HCT116 (cell line): ENCODE measurements at regions not wholly inside any gene's neighbourhood (a gene's known extent, or its start where the extent isn't known, plus 50 kb on each side); places are given as distances from the start of the nearest gene placed in this dataset.

Experiments
- ATAC-seq: fragments of 200-7000 bp; cut with Tn5 transposase; 2 replicates; pipeline ENCODE4 v1.9.1; 2020; ENCODE audit warnings: mild to moderate bottlenecking, moderate library complexity
- BruUV-seq: library from RNA; stranded (reverse); fragments of 400-500 nt; replicated peaks from 2 replicates; lab custom pipeline; 2021; lab: Mats Ljungman, UMichigan
- CTCF ChIA-PET: fragments of 300-600 bp; sonication (Branson Sonifier 250); formaldehyde crosslinking; loops from one replicate; lab custom pipeline; 2021; ENCODE audit warnings: antibody characterized with exemption; lab: Charles Lee
- POLR2A ChIA-PET: fragments of 300-600, 350-600 bp; sonication (Branson Sonifier 250); formaldehyde crosslinking; loops from one replicate; lab custom pipeline; 2021; ENCODE audit warnings: antibody characterized with exemption; lab: Charles Lee
- RAD21 ChIA-PET, 2 experiments: fragments of 300-600 bp; sonication (Branson Sonifier 250); formaldehyde crosslinking; loops; one replicate each; lab custom pipeline; 2023; ENCODE audit warnings: low total read pairs in 2 of 2; ENCODE audit not compliant: uncharacterized antibody in 2 of 2, unreplicated experiment in 2 of 2, low non-redundant PET in 1 of 2; lab: Charles Lee
- DNase-seq: peaks from one replicate; pipeline ENCODE4 v3.0.0-alpha.2; 2010; ENCODE audit warnings: low read depth, low spot score
- H2AFZ ChIP-seq: fragments of 200-600 bp; shearing (Covaris generic), sonication (generic); 2 replicates; pipeline ENCODE4 v1.6.1; 2017; ENCODE audit warnings: low read depth, mixed run types, mixed read lengths, antibody characterized with exemption, low read length; ENCODE audit not compliant: poor library complexity, severe bottlenecking
- H3K27ac ChIP-seq: 2 replicates; pipeline ENCODE4 v1.5.1; 2012; ENCODE audit warnings: low read depth, low read length
- H3K27me3 ChIP-seq: fragments of 200-600 bp; sonication (generic); 2 replicates; pipeline ENCODE4 v1.6.1; 2016; ENCODE audit warnings: mixed run types, low read length, mixed read lengths; ENCODE audit not compliant: insufficient read depth
- H3K36me3 ChIP-seq, 2 experiments: fragments of 200-500 bp in 1 of 2; fragments of 200-600 bp in 1 of 2; sonication (Bioruptor generic) in 1 of 2; sonication (generic) in 1 of 2; 2 replicates each; pipeline versions ENCODE4 v1.5.1 to v1.6.1; 2014 to 2016; ENCODE audit warnings: low read length in 2 of 2, inconsistent platforms in 1 of 2, mixed read lengths in 1 of 2, mixed run types in 1 of 2; ENCODE audit not compliant: insufficient read depth in 2 of 2, control insufficient read depth in 1 of 2
- H3K4me1 ChIP-seq, 2 experiments: fragments of 200-600 bp in 1 of 2; sonication (generic) in 1 of 2; 2 replicates each; pipeline versions ENCODE4 v1.5.1 to v1.6.1; 2012 to 2017; ENCODE audit warnings: low read length in 2 of 2, inconsistent platforms in 1 of 2, mild to moderate bottlenecking in 1 of 2, mixed read lengths in 1 of 2, mixed run types in 1 of 2, moderate library complexity in 1 of 2; ENCODE audit not compliant: insufficient read depth in 2 of 2, control insufficient read depth in 1 of 2
- H3K4me2 ChIP-seq: fragments of 200-600 bp; sonication (generic); 2 replicates; pipeline ENCODE4 v1.6.1; 2017; ENCODE audit warnings: mixed run types, low read length, mixed read lengths
- H3K4me3 ChIP-seq, 2 experiments: fragments of 200-600 bp in 1 of 2; sonication (generic) in 1 of 2; replicated peaks in 1 of 2; 2 replicates each; pipeline ENCODE4 v1.5.1; 2011 to 2016; ENCODE audit warnings: low read length in 2 of 2, control low read depth in 1 of 2, low read depth in 1 of 2, mild to moderate bottlenecking in 1 of 2, mixed read lengths in 1 of 2, mixed run types in 1 of 2
- H3K79me2 ChIP-seq: fragments of 200-600 bp; sonication (generic); 2 replicates; pipeline ENCODE4 v1.6.1; 2017; ENCODE audit warnings: mild to moderate bottlenecking, mixed run types, low read length, moderate library complexity, mixed read lengths; ENCODE audit not compliant: insufficient read depth
- H3K9ac ChIP-seq: fragments of 200-600 bp; sonication (generic); 2 replicates; pipeline ENCODE4 v1.6.1; 2016; ENCODE audit warnings: low read length, mixed read lengths
- H3K9me2 ChIP-seq: fragments of 200-600 bp; sonication (generic), shearing (Covaris generic); 2 replicates; pipeline ENCODE4 v1.6.1; 2017; ENCODE audit warnings: mixed run types, mild to moderate bottlenecking, moderate library complexity; ENCODE audit not compliant: insufficient read depth
- H3K9me3 ChIP-seq, 2 experiments: fragments of 200-500 bp in 1 of 2; fragments of 200-600 bp in 1 of 2; sonication (Bioruptor generic) in 1 of 2; sonication (generic) in 1 of 2; 2 replicates each; pipeline ENCODE4 v1.6.1; 2014 to 2017; ENCODE audit warnings: low read length in 2 of 2, mixed read lengths in 2 of 2, inconsistent platforms in 1 of 2, low read depth in 1 of 2, mild to moderate bottlenecking in 1 of 2, mixed run types in 1 of 2, moderate library complexity in 1 of 2; ENCODE audit not compliant: control insufficient read depth in 1 of 2, insufficient read depth in 1 of 2
- H4K20me1 ChIP-seq: fragments of 200-600 bp; sonication (generic), shearing (Covaris generic); 2 replicates; pipeline ENCODE4 v1.6.1; 2017; ENCODE audit warnings: mixed run types, mild to moderate bottlenecking, moderate library complexity; ENCODE audit not compliant: insufficient read depth
- EZH2phosphoT487 ChIP-seq: fragments of 200-600 bp; IDR thresholded peaks from 2 replicates; pipeline ENCODE4 v1.6.1; 2018; ENCODE audit warnings: antibody characterized with exemption, borderline replicate concordance
- POLR2A ChIP-seq: IDR thresholded peaks from 2 replicates; pipeline ENCODE4 v1.7.0; 2011; ENCODE audit warnings: borderline replicate concordance; ENCODE audit not compliant: insufficient read depth, insufficient read length; ENCODE audit errors: extremely low read depth
- POLR2AphosphoS5 ChIP-seq: IDR thresholded peaks from 2 replicates; pipeline ENCODE4 v1.6.1; 2011; ENCODE audit warnings: mild to moderate bottlenecking, low read depth, low read length, moderate library complexity
- RAD21 ChIP-seq: IDR thresholded peaks from 2 replicates; pipeline ENCODE4 v1.6.1; 2012; ENCODE audit warnings: low read depth, mild to moderate bottlenecking
- SIN3A ChIP-seq: IDR thresholded peaks from 2 replicates; pipeline ENCODE4 v1.6.1; 2012; ENCODE audit warnings: low read depth
- SP1 ChIP-seq: IDR thresholded peaks from 2 replicates; pipeline ENCODE4 v1.6.1; 2012; ENCODE audit warnings: low read depth
- TCF7L2 ChIP-seq: IDR thresholded peaks from 2 replicates; pipeline ENCODE4 v1.7.0; 2011; ENCODE audit warnings: borderline replicate concordance, inconsistent platforms; ENCODE audit not compliant: insufficient read depth, insufficient read length; ENCODE audit errors: extremely low read depth
- YY1 ChIP-seq: IDR thresholded peaks from 2 replicates; pipeline ENCODE4 v1.6.1; 2011; ENCODE audit warnings: low read length, low read depth, moderate library complexity, mild to moderate bottlenecking; ENCODE audit not compliant: insufficient replicate concordance; ENCODE audit errors: extremely low read depth
- intact Hi-C: fragments of 100-400 bp; cut with micrococcal nuclease; formaldehyde crosslinking; loops from 2 replicates; pipeline ENCODE4 v1.10.0; 2022
- TF ChIP-seq, protein P1 (sequence below), 3 experiments: fragments of 200-600 bp in 1 of 3; sonication (generic) in 1 of 3; IDR thresholded peaks in 2 of 3; conservative IDR thresholded peaks in 1 of 3; 2 replicates each; pipeline ENCODE4 v1.5.1; 2012 to 2017; ENCODE audit warnings: low read depth in 2 of 3, low read length in 2 of 3, antibody characterized with exemption in 1 of 3, borderline replicate concordance in 1 of 3, control low read depth in 1 of 3, mild to moderate bottlenecking in 1 of 3, mixed read lengths in 1 of 3, mixed run types in 1 of 3, moderate library complexity in 1 of 3; ENCODE audit not compliant: insufficient read depth in 1 of 3
- TF ChIP-seq, protein P2 (sequence below): IDR thresholded peaks from 2 replicates; pipeline ENCODE4 v1.6.1; 2012
- TF ChIP-seq, protein P3 (sequence below): IDR thresholded peaks from 2 replicates; pipeline ENCODE4 v1.6.1; 2011; ENCODE audit warnings: mild to moderate bottlenecking, low read length, moderate library complexity; ENCODE audit not compliant: insufficient replicate concordance; ENCODE audit errors: extremely low read depth
- TF ChIP-seq, protein P4 (sequence below): IDR thresholded peaks from 2 replicates; pipeline ENCODE4 v1.6.1; 2012

DNA sequence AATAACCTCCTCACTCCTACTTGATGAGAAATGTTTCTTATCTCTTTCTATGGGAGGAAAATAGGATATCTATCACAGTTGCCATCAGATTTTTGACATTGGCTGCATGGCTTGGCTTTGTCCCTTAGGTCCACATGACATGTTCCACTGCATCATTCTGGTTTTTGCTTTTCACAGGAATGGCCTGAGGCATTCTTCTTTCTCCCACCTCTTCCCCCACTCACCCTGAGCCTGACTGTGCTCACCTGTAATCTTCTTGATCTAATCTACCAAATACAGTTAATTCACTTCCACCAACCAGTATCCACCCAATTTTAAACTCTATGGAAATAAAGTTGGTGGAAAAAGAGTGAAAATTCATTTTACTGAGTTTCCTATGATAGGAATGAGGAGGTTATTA is 763.5 kb upstream of the CELF4 start:
- no TSS peak for BruUV-seq
- no peak overlapping the region for H2AFZ ChIP-seq
- peaks cover 0 to 12% of the 10 kb centered on the region in 2 experiments; a peak in 1 of 4 replicates for H3K9me3 ChIP-seq
- POLR2A ChIA-PET = no interaction called here
- no peaks in the 10 kb centered on the region for H3K79me2 ChIP-seq
- no peaks in the 10 kb centered on the region for H3K27me3 ChIP-seq
- RAD21 ChIA-PET = no interaction called here
- H3K9ac ChIP-seq = no peak overlapping the region
- DNase-seq = no peak
- intact Hi-C loops = no loop called here
- no peak overlapping the region for H3K27ac ChIP-seq
- no peaks in the 10 kb centered on the region for H4K20me1 ChIP-seq
- CTCF ChIA-PET = no interaction called here
- no peaks in the 10 kb centered on the region for H3K9me2 ChIP-seq
- no peak overlapping the region for H3K4me2 ChIP-seq
- no peak for TF ChIP-seq RAD21
- no peak for TF ChIP-seq EZH2phosphoT487
- TF ChIP-seq POLR2AphosphoS5 = no peak
- TF ChIP-seq TCF7L2 = no peak
- TF ChIP-seq SP1 = no peak
- TF ChIP-seq, protein P1, sequence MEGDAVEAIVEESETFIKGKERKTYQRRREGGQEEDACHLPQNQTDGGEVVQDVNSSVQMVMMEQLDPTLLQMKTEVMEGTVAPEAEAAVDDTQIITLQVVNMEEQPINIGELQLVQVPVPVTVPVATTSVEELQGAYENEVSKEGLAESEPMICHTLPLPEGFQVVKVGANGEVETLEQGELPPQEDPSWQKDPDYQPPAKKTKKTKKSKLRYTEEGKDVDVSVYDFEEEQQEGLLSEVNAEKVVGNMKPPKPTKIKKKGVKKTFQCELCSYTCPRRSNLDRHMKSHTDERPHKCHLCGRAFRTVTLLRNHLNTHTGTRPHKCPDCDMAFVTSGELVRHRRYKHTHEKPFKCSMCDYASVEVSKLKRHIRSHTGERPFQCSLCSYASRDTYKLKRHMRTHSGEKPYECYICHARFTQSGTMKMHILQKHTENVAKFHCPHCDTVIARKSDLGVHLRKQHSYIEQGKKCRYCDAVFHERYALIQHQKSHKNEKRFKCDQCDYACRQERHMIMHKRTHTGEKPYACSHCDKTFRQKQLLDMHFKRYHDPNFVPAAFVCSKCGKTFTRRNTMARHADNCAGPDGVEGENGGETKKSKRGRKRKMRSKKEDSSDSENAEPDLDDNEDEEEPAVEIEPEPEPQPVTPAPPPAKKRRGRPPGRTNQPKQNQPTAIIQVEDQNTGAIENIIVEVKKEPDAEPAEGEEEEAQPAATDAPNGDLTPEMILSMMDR (IDR thresholded peaks at IDR 0.05 in 2 of 3, conservative IDR thresholded peaks at IDR 0.05 in 1 of 3; ENCODE audit: borderline replicate concordance in 1 of 3, insufficient read depth in 1 of 3, low read depth in 2 of 3, low read length in 2 of 3) = no peak
- H3K36me3 ChIP-seq = no peaks in the 10 kb centered on the region
- ATAC-seq = no peak
- H3K4me1 ChIP-seq = no peaks in the 10 kb centered on the region
- no peak overlapping the region for H3K4me3 ChIP-seq

DNA sequence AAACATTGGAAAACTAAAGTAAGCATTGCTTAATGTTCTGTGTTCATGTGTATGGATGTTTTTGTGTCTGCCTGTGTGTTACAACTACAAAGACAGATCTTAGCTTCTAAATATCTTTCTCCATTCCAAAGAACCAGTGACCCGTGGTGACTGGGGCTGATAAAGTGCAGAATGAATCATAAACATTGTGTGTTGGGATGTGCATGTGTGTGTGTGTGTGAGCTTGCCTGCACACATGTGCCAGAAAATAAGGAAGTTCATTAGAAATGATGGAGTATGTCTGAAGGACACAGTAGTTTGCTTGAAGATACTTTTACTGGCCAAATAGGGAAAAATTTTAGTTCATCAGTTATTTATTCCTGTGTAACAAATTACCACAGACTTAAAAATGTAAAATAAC is 756.6 kb upstream of the CELF4 start:
- CTCF ChIA-PET = no interaction called here
- Histone ChIP-seq H3K9me3 (peaks cover 3 to 9% of the 10 kb centered on the region in 2 experiments; a peak in 1 of 4 replicates), H2AFZ (no peak overlapping the region), H4K20me1 (no peaks in the 10 kb centered on the region), H3K9ac (no peak overlapping the region), H3K27ac (no peak overlapping the region), H3K9me2 (no peaks in the 10 kb centered on the region), H3K4me2 (no peak overlapping the region), H3K79me2 (no peaks in the 10 kb centered on the region), H3K36me3 (no peaks in the 10 kb centered on the region), H3K4me3 (no peak overlapping the region), H3K27me3 (no peaks in the 10 kb centered on the region), H3K4me1 (no peaks in the 10 kb centered on the region)
- RAD21 ChIA-PET = no interaction called here
- intact Hi-C loops = no loop called here
- ATAC-seq (no peak), DNase-seq (no peak)
- no TSS peak for BruUV-seq
- no peak for TF ChIP-seq SIN3A
- TF ChIP-seq, protein P2, sequence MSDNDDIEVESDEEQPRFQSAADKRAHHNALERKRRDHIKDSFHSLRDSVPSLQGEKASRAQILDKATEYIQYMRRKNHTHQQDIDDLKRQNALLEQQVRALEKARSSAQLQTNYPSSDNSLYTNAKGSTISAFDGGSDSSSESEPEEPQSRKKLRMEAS = no peak
- TF ChIP-seq EZH2phosphoT487 = no peak
- TF ChIP-seq POLR2AphosphoS5 = no peak
- TF ChIP-seq YY1 = no peak
- TF ChIP-seq, protein P3, sequence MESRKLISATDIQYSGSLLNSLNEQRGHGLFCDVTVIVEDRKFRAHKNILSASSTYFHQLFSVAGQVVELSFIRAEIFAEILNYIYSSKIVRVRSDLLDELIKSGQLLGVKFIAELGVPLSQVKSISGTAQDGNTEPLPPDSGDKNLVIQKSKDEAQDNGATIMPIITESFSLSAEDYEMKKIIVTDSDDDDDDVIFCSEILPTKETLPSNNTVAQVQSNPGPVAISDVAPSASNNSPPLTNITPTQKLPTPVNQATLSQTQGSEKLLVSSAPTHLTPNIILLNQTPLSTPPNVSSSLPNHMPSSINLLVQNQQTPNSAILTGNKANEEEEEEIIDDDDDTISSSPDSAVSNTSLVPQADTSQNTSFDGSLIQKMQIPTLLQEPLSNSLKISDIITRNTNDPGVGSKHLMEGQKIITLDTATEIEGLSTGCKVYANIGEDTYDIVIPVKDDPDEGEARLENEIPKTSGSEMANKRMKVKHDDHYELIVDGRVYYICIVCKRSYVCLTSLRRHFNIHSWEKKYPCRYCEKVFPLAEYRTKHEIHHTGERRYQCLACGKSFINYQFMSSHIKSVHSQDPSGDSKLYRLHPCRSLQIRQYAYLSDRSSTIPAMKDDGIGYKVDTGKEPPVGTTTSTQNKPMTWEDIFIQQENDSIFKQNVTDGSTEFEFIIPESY = no peak
- no peak for TF ChIP-seq SP1
- TF ChIP-seq TCF7L2 = no peak
- no peak for TF ChIP-seq POLR2A
- TF ChIP-seq, protein P4, sequence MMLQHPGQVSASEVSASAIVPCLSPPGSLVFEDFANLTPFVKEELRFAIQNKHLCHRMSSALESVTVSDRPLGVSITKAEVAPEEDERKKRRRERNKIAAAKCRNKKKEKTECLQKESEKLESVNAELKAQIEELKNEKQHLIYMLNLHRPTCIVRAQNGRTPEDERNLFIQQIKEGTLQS = no peak
- POLR2A ChIA-PET = no interaction called here
